MM.1S (cell line): ENCODE measurements at regions not wholly inside any gene's neighbourhood (a gene's known extent, or its start where the extent isn't known, plus 50 kb on each side); places are given as distances from the start of the nearest gene placed in this dataset.

ENCODE experiments used
- DNase-seq: peaks from one replicate; pipeline ENCODE4 v3.0.0-alpha.2; 2015
- H2AFZ ChIP-seq: fragments of 300-600 bp; sonication (generic); 2 replicates; pipeline ENCODE4 v1.6.0; 2016; ENCODE audit warnings: antibody characterized with exemption, low read length
- H3F3A ChIP-seq: fragments of 300-600 bp; sonication (generic); 2 replicates; pipeline ENCODE4 v1.6.1; 2016; ENCODE audit warnings: mild to moderate bottlenecking, antibody characterized with exemption, low read length, moderate library complexity, mixed read lengths; ENCODE audit not compliant: insufficient read depth
- H3K27ac ChIP-seq: fragments of 300-600 bp; sonication (generic); 2 replicates; pipeline ENCODE4 v1.5.1; 2016; ENCODE audit warnings: mild to moderate bottlenecking, low read length
- H3K27me3 ChIP-seq: fragments of 300-600 bp; sonication (generic); replicated peaks from 2 replicates; pipeline ENCODE4 v1.6.0; 2016; ENCODE audit warnings: low read length; ENCODE audit not compliant: insufficient read depth
- H3K36me3 ChIP-seq: fragments of 300-600 bp; sonication (generic); replicated peaks from 2 replicates; pipeline ENCODE4 v1.6.1; 2016; ENCODE audit warnings: mild to moderate bottlenecking, low read length, mixed read lengths; ENCODE audit not compliant: insufficient read depth
- H3K4me1 ChIP-seq: fragments of 300-600 bp; sonication (generic); 2 replicates; pipeline ENCODE4 v1.6.1; 2016; ENCODE audit warnings: low read length, mixed read lengths
- H3K4me2 ChIP-seq: fragments of 300-600 bp; sonication (generic); 2 replicates; pipeline ENCODE4 v1.6.0; 2016; ENCODE audit warnings: low read depth, low read length
- H3K4me3 ChIP-seq: fragments of 300-600 bp; sonication (generic); 2 replicates; pipeline ENCODE4 v1.5.1; 2016; ENCODE audit warnings: low read length, mixed read lengths
- H3K79me2 ChIP-seq: fragments of 300-600 bp; sonication (generic); 2 replicates; pipeline ENCODE4 v1.6.1; 2016; ENCODE audit warnings: mixed run types, low read length, mixed read lengths
- H3K9ac ChIP-seq: fragments of 300-600 bp; sonication (generic); 2 replicates; pipeline ENCODE4 v1.6.1; 2016; ENCODE audit warnings: low read length, mixed read lengths
- H3K9me2 ChIP-seq: fragments of 300-600 bp; sonication (generic); replicated peaks from 2 replicates; pipeline ENCODE4 v1.6.1; 2016; ENCODE audit warnings: mild to moderate bottlenecking, low read length, mixed read lengths; ENCODE audit not compliant: insufficient read depth
- H3K9me3 ChIP-seq: fragments of 300-600 bp; sonication (generic); replicated peaks from 2 replicates; pipeline ENCODE4 v1.6.1; 2016; ENCODE audit warnings: mild to moderate bottlenecking, low read length, mixed read lengths; ENCODE audit not compliant: insufficient read depth
- H4K20me1 ChIP-seq: fragments of 300-600 bp; sonication (generic); 2 replicates; pipeline ENCODE4 v1.6.1; 2016; ENCODE audit warnings: mild to moderate bottlenecking, low read length, moderate library complexity, mixed read lengths; ENCODE audit not compliant: insufficient read depth
- CTCF ChIP-seq: fragments of 300-600 bp; sonication (generic); IDR thresholded peaks from 2 replicates; pipeline ENCODE4 v1.5.1; 2016; ENCODE audit warnings: antibody characterized with exemption, low read length, mixed read lengths
- EZH2 ChIP-seq: fragments of 300-600 bp; sonication (generic); optimal IDR thresholded peaks from 2 replicates; pipeline ENCODE3; 2017; ENCODE audit warnings: low read depth, mild to moderate bottlenecking, antibody characterized with exemption, low read length, mixed read lengths
- EZH2phosphoT487 ChIP-seq: fragments of 300-600 bp; sonication (generic); IDR thresholded peaks from 2 replicates; pipeline ENCODE4 v1.6.1; 2018; ENCODE audit warnings: antibody characterized with exemption, low read length

GRCh38 chr5:133698646-133699526, 86.5 kb upstream of the FSTL4 start:
- Histone ChIP-seq H3K4me2 (no peak overlapping the region), H3K4me1 (peaks cover 4% of the 10 kb centered on the region; the same call in 1 of the 2 replicates), H3K36me3 (no peaks in the 10 kb centered on the region), H3K9me2 (no peaks in the 10 kb centered on the region), H3K9ac (no peak overlapping the region), H3F3A (no peaks in the 10 kb centered on the region), H3K79me2 (no peaks in the 10 kb centered on the region), H3K27me3 (no peaks in the 10 kb centered on the region), H3K27ac (no peak overlapping the region), H3K9me3 (no peaks in the 10 kb centered on the region), H3K4me3 (no peak overlapping the region), H4K20me1 (no peaks in the 10 kb centered on the region), H2AFZ (no peak overlapping the region)
- DNase-seq: peak; percentile 58
- TF ChIP-seq EZH2phosphoT487: no peak
- no peak for TF ChIP-seq EZH2
- TF ChIP-seq CTCF: no peak

GRCh38 chr5:133698259-133698554, 85.9 kb upstream of the FSTL4 start:
- Histone ChIP-seq H3K4me2 (no peak overlapping the region), H2AFZ (no peak overlapping the region), H3K4me1 (peaks cover 4% of the 10 kb centered on the region; the same call in 1 of the 2 replicates), H3K9ac (no peak overlapping the region), H3K36me3 (no peaks in the 10 kb centered on the region), H3K9me2 (no peaks in the 10 kb centered on the region), H3K9me3 (no peaks in the 10 kb centered on the region), H3K27me3 (no peaks in the 10 kb centered on the region), H3F3A (no peaks in the 10 kb centered on the region), H3K79me2 (no peaks in the 10 kb centered on the region), H3K4me3 (no peak overlapping the region), H4K20me1 (no peaks in the 10 kb centered on the region), H3K27ac (no peak overlapping the region)
- DNase-seq: no peak
- TF ChIP-seq EZH2phosphoT487 (no peak), EZH2 (no peak), CTCF (no peak)

- no peaks in the 10 kb centered on the region for H3K79me2 ChIP-seq
- no peak overlapping the region for H3K4me3 ChIP-seq
- TF ChIP-seq CTCF (no peak), EZH2 (no peak), EZH2phosphoT487 (no peak)
- no peaks in the 10 kb centered on the region for H3K36me3 ChIP-seq
- H3K4me1 ChIP-seq: peaks cover 4% of the 10 kb centered on the region; the same call in 1 of the 2 replicates
- H3K27ac ChIP-seq: no peak overlapping the region
- H3K9me3 ChIP-seq: no peaks in the 10 kb centered on the region
- H3K9me2 ChIP-seq: no peaks in the 10 kb centered on the region
- no peak for DNase-seq
- H3F3A ChIP-seq: no peaks in the 10 kb centered on the region
- H3K27me3 ChIP-seq: no peaks in the 10 kb centered on the region
- H2AFZ ChIP-seq: no peak overlapping the region
- no peaks in the 10 kb centered on the region for H4K20me1 ChIP-seq
- no peak overlapping the region for H3K4me2 ChIP-seq
- no peak overlapping the region for H3K9ac ChIP-seq
These were observed 85.4 kb upstream of the FSTL4 start for GRCh38 chr5:133697536-133698258.
